ENCODE measurements at regions not wholly inside any gene's neighbourhood (a gene's known extent, or its start where the extent isn't known, plus 50 kb on each side); places are given as distances from the start of the nearest gene placed in this dataset.
A peak's percentile ranks its signal among the peaks of the same experiment; 100 is the strongest.

DNA sequence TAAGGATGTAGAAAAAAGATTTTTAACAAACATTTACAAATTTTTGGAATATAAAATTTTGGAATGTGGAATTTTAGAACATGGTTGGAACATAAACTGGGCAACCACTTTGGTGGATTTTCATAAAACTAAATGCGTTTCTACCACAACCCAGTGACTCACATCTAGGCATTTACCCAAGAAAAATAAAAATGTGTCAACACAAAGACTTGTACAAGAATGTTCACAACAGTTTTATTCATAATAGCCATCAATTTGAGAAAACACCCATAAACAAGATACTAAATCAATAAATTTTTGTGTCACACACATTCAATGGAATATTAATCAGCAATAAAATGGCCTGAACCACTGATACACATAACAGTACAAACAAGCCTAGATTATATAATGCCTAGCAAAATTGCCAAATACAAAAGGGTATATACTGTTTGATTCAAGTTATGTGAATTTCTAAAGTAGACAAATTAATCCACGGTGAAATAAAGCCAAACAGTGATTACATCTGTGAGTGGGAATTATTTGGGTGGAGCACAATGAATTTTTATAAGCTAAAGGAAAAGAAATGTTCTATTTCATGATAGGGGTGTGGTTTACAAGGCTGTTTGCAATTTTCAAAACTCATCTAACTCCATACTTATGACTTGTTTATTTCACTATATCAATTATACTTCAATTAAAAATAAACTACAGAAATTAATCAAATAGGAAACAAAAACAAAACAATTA lies 415.2 kb upstream of the OR4E1 start:
- no peak for DNase-seq

DNA sequence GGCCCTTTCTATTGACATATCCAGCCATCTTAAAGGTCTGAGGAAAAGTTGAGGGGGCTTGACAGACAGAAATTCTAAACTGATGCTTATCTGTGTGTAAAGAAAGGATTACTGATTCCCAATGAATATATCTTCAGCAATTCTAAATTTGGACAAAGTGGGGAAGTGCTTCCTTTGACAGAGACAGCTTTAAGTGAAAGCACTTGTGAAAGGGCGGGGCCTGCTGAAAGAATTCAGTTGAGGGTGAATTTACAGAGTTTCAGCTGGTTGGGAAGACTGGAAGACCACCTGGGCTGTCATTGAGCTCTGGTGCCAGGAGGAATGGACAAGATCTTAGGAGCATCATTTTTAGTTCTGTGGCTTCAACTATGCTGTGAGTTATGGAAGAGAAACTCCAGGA lies 412.5 kb upstream of the OR4E1 start:
- DNase-seq, result no peak

DNA sequence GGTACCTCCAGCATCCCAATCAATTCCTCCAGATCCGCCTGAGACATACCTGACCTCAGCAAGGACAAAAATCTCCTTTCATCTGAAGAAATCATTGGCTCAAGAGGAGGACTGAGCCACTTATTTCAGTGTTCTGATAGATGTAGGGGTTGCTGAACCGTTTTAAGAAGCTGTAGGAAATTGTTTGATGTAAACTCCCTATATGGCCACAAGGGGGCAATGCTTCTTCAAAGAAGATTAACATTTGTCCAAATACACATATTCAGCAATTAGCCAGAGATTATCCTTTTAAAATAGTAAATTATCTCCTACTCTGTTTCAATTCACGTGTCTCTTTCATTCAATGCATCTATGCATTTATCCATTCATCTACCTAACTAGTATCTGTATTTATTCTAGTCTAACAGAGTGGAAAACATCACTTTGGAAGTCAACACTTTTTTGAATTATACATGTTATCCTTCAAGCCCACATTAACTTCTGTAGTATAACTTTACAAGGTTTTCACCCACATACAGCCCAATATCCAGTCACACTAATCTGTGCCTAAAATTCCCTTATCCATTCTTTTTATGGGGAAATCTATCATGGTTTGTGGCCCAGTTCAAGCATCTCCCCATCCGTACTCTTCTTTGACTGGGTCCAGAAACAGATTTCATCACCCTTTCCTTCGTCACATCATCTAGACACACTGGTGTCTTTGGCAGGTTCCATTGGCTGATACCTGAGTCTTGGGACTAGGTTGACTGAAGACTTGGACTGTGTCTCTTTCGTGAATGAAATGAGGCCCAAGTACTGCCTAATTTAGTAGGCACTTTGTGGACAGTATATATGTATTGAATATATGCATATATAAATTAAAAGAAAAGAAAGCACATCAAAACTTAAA lies 411.0 kb upstream of the OR4E1 start:
- peak; percentile 19 for DNase-seq

DNA sequence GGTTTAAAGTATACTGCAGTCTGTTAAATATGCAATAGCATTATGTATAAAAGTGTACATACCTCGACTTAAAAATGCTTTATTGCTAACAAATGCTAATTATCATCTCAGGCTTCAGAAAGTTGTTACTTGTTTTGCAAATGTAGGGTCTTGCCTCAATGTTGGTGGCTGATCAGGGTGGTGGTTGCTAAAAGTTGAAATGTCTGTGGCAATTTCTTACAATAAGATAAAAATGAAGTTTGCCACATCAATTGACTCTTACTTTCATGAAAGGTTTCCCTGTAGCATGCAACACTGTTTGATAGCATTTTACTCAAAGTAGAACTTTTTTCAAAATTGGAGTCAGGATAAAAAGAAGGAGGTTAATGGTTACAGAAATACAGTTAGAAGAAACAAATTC lies 407.7 kb upstream of the OR4E1 start:
- no peak for DNase-seq

DNA sequence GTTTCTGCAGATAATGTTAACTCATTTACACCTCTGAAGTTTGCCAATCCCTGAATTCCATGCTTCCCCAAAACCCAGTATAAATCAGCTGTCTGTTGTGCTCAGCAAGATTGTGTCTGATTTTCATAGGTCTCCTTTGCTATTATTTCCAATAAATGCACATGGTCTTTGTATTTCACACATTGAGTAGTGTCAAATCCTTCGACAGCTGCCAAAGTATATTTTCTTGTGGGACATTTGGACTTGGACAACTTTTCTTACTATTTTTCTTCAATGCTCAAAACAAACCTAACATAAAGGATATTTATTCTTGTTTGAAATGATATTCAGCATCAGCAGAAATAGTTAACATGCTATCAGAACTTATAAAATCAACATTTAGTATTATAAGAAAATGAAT lies 406.1 kb upstream of the OR4E1 start:
- DNase-seq, result no peak

DNA sequence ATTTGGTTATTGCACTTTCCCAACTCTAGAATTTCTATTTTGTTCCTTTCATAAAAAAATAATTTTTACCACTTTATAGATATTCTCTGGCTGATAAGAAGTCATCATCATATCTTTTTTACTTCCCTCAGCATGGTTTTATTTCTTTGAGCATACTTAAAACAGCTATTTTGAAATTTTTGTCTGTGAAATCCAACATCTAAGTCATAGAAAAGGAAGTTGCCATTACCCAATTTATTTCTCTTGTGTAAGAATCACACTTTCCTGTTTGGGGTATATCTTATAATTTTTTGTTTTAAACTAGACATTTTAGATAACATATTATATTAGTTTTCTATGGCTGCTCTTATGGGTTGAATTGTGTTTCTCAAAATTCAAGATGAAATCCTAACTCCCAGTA lies 400.2 kb upstream of the OR4E1 start:
- no peak for DNase-seq

DNA sequence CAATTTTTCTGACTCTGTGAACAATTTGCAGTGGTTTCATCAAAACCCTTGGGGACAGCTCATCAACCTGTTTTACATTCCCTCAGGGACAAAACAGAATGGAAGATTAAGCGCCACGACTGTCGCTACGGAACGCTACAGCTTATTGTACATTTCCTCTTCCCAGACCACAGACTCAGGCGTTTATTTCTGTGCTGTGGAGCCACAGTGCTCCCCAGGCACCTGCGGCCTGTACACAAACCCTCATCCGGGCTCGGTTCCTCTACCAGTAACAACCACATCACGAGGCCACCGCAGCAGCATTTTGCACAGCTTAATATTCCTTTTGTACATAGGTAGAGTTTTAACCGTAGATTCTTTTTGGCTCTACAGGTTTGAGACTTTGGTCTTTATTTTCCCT lies 397.4 kb upstream of the OR4E1 start:
- no peak for DNase-seq

DNA sequence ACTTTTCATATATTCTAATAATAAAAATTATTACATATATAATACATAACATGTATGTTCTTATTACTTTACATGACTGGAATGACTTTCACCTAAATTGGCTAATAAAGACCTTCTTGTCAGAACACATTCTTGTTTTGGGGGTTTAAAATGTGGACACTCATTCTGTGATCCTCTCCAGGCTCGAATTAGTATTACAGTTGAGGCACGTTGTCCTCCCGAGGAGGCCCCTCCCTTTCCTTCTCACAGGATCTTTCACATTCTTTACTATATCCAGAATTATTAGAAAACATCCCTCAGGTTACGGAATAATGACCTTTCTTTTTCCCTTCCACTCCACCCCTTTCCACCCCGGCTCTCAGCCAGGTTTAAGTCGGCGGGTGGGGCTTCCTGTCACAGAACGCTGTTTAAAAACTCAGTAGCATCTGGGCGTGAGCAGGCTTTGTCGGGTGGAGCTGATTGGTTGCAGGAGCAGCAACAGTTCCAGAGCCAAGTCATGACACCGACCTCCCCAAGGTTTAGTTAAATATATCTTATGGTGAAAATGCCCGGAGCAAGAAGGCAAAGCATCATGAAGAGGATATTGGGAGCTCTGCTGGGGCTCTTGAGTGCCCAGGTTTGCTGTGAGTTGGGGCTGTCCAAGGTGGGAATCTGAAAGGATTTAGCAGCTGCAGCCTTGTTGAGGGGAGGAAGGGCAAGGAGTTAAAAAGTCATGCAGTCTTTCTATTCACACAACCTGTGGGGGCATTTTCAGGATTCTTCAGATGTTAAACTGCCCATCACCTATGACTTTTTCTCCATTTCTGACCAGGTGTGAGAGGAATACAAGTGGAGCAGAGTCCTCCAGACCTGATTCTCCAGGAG lies 396.7 kb upstream of the OR4E1 start:
- DNase-seq, result no peak

DNA sequence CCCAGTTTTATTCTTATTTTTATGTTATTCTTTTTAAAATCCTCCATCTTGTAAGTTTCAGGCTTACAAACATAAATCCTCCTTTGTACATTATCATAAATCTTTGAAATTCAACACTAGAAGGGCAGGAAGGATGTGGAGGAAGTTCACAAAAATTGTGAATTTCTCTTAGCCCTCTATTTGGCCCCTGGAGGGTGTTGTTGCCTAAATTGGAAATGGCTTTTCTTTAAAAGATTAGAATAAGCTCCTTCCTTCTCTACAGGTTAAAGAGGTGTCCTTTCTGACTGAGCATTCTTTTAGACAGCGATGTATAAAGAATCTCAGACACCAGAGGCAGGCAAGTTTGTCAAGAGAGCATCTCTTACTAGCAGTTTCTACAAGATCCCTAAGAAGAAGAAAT lies 391.7 kb upstream of the OR4E1 start:
- DNase-seq, result no peak

DNA sequence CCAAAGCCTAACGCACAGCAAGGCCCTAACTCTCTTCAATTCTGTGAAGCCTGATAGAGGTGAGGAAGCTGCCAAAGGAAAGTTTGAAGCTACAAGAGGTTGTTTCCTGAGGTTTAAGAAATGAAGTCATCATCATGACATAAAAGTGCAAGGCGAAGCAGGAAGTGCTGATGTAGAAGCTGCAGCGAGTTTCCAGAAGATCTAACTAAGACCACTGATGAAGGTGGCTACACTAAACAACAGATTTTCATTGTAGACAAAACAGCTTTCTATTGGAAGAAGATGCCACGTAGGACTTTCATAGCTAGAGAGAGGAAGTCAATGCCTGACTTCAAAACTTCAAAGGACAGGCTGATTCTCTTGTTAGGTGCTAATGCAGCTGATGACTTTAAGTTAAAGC lies 385.6 kb upstream of the OR4E1 start:
- no peak for DNase-seq

DNA sequence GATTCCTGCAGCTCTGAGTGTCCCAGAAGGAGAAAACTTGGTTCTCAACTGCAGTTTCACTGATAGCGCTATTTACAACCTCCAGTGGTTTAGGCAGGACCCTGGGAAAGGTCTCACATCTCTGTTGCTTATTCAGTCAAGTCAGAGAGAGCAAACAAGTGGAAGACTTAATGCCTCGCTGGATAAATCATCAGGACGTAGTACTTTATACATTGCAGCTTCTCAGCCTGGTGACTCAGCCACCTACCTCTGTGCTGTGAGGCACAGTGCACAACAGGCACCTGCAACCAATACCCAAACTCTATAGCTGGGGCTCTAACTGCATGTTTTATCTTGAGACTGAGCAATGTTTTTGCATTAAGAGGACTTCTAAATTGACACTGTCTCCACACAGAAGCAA lies 379.2 kb upstream of the OR4E1 start:
- DNase-seq, result no peak

DNA sequence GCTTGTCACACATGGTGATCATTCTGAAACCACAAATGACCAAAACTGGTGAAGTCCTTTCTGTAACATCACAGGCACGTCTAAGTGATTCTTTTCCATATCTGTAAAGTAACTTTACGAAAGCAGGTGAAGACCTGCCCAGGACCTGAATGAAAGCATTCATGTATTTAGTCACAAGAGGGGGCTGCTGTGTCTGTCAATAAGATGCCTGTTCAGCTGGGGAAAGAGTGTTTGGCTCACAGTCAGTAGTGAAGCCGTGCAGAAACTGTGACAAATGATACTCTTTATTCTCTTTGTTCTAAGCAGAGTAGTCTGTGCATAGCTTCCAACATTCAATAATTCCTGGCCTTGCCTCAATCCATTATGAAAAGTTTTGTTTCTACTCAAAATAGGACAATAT lies 373.5 kb upstream of the OR4E1 start:
- no peak for DNase-seq

DNA sequence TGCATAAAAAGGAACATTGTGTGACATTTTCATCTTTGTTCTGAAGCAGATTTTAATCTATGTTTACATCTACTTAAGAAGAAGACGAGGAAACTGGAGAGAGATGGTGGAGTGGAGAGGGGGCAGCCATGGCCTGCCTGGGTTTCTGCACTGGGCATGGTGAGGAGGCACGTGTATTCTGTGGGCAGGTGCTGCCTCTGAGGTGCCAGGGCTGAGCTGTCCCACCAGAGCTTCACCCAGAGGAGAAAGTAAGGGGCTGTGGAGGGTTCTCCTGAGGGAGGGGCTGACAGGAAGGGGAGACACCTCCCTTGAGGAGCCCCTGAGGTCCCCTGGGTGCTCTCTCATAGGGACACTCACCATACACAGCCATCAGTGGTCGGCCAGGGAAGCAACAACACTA lies 372.4 kb upstream of the OR4E1 start:
- DNase-seq, result no peak

DNA sequence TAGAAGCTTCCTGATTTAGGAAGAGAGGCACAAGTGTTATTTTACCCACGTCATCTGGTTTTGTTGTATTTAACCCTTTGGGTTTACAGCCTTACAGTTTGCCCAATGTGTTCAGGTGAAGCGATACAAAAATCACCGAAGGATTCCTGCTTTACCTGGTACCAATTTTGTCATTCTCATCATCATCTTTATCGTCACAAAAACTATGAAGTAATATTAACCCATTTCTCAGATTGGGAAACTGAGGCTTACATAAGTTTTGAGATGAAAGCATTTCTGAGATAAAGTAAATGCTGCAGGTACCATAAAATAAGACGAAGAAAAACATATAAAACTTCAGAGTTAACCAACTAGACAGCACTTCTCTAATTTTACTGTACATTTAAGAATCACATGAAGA lies 370.6 kb upstream of the OR4E1 start:
- DNase-seq, result no peak

DNA sequence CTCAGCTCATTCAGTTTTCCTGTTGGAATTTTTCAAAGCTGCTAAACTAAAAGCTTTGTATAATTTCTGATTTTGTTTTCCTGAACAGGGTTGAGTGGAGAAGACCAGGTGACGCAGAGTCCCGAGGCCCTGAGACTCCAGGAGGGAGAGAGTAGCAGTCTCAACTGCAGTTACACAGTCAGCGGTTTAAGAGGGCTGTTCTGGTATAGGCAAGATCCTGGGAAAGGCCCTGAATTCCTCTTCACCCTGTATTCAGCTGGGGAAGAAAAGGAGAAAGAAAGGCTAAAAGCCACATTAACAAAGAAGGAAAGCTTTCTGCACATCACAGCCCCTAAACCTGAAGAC lies 367.1 kb upstream of the OR4E1 start:
- DNase-seq, result no peak

DNA sequence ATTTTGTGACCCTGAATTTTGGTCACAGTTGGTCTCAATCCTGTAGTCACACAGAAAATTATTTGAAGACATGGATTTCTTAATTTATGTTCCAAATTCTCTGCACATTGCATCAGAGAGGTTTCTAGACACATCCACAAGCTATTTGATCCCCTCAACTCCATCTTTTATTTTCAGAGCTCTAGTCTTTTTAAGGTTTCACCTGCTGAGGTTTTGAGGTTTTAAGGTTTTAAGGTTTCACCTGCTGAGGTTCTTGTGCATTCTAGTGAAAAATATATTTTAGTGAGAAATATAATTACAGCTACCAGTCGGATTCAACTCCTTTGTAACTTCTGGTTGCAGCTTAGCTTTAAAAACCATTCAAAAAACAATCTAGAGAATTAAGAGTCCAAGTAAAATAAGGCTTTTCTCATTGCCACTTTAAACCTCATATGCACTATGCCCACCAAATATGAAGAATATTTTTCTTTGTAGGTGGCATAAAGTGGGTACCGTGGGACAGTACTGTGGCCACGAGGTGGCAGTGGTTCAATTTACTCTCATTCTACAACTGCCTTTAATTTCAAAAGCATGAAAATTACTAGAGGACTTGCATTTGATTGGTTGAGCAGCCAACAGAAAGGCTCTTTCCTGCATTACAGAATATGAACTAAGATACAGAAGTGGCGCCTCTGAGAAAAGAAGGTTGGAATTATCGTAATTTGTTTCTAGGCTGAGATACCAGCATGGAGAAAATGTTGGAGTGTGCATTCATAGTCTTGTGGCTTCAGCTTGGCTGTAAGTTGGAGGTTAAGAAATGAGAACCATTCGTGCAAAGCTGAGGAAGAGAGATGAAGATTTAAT lies 366.5 kb upstream of the OR4E1 start:
- no peak for DNase-seq

DNA sequence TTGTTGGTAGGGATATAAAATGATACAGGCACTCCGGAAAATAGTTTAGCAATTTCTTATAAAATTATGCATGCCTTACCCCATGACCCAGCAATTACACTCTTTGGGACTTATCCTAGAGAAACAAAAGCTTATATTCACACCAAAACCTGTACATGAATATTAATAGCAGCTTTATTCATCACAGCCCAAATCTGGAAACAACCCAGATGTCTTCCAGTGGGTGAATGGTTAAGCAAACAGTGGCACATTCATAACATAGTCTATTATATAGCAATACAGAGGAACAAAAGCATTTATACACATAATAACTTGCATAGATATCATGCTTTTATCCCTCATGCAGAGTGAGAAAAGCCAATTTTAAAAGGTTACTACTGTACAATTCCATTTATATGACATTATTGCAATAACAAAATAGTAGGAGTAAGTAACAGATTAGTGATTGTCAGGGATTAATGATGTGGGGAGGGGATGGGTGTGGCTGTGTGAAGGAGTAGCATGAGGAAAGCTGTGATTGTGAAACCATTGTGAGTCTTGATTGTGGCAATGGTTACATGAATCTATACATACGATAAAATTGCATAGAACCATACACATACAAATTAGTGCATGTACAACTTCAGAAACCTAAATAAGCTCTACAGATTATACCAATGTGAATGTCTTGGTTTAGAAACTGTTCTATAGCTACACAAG lies 363.1 kb upstream of the OR4E1 start:
- no peak for DNase-seq

DNA sequence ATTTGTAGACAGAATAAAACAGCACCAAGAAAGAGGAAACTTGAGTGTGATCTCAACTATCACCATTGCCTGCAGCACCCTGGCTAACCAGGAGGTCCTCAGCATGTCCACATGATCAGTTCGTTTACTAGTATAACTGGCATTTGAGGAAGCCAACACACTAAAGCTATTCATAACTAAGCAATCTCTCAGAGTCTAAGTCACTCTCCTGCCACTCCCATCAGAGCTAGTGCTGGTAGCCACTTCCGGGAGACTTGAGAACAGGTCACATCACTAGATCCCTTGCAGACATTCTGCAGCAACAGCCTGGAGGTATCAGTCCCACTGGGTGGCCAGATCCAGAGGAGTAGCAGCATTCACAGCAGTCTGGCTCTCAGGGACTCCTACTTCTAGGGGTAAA lies 352.9 kb upstream of the OR4E1 start:
- no peak for DNase-seq

DNA sequence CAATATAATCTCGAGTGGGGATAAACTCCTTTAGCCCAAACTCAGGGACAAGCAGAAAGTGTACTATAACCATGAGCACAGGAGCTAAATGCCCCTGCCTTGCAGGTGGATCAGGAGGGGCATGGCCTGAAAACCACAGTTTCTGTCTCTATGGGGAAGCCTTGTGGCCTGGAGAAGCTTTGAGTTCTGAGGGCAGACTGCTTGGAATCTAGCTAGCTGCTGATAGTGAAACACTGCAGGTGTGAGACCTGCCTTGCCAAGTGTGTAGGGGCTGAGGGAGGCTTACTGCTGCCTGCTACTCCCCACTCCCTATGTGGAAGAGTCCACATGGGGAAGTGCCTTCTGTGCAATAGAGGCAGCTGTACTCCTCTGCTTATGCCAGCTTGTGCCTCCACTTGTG lies 352.3 kb upstream of the OR4E1 start:
- no peak for DNase-seq

DNA sequence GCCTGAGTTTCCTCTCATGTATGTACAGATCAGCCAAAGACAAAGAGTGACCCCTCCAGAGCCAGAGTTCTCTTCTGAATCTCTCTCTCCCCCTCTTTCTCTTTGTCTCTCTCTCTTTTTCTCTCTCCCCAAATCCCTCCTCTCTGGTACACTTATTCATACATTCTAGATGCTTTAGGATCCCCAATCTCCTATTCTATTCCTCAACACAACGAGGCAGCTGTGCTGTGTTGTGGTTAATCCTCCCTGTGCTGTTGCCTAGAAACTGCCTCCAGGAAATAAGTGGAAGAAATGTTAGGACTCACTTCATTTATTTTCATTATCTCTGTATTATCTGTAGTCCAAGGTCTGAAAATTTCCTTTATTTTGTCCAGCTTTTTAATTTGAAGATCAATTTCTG lies 350.5 kb upstream of the OR4E1 start:
- DNase-seq, result no peak

DNA sequence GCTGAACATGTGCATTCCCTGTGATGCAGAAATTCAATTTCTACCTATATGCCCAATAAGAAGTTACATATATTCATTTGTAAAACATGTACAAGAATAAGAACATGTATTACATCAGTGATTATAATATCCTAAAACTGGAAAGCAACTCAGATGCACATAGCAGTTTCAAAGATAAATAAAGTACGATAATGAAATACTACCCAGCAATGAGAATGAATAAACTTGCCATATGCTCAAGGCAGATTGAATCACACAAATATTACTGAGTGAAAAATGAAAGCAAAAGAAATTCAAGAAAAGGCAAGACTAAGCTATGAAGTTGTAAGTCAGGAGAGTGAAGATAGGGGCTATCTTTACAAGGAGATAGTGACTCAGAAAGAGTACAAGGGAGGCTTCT lies 345.3 kb upstream of the OR4E1 start:
- DNase-seq, result no peak

DNA sequence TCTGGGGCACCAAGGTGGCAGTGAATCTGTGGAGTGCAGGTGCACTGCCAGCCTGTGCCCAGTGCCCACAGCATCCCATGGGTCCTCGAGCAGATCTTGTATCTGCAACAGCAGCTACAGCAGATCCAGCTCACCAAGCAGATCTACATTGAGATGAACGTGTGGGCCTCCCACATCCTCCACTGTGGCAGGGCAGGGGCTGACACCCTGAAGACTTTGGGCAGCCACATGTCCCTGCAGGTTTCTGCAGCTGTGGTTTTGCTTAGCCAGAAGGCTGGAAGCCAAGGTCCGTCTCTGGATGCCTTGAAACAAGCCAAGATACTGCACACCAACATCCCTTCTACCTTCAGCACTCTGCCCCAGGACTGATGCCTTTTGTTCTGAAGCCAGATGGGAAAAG lies 338.8 kb upstream of the OR4E1 start:
- DNase-seq, result no peak
